ENCODE measurements at regions not wholly inside any gene's neighbourhood (a gene's known extent, or its start where the extent isn't known, plus 50 kb on each side); places are given as distances from the start of the nearest gene placed in this dataset.

DNA sequence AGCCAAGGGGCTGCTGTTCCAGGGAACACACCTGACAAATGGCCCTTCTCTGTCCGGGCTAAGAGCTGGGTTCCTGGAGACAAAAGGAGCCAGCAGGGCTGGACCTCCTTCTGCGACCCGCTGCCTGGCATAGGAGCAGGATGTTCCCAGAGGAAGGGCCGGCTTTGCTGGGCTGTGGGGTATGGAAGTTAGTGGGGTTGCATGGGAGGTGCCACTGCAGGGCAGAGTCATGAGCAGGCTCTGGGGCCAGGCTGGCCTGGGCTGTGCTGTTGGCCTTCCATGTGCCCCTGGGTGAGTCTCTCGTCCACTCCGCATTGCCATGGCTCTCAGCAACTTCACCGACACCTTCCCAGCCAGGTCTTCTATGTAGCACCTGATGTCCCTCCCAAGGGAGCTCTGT, 507.6 kb downstream of the PTPRU start:
- ChIA-PET CTCF (no interaction called here), POLR2A (no interaction called here)
- DNase-seq (ENCODE audit: extremely low spot score): no peak
- TF ChIP-seq CTBP1 (IDR thresholded peaks at IDR 0.05; ENCODE audit: borderline replicate concordance) (no peak), TARDBP (IDR thresholded peaks at IDR 0.05) (no peak), BHLHE40 (IDR thresholded peaks at IDR 0.05; ENCODE audit: borderline replicate concordance) (no peak), L3MBTL2 (conservative IDR thresholded peaks at IDR 0.05) (no peak), FOXM1 (IDR thresholded peaks at IDR 0.05; ENCODE audit: borderline replicate concordance) (no peak), NFRKB (IDR thresholded peaks at IDR 0.05) (no peak), FOXA1 (IDR thresholded peaks at IDR 0.05) (no peak), FOXK2 (IDR thresholded peaks at IDR 0.05) (no peak), HDGF (IDR thresholded peaks at IDR 0.05; ENCODE audit: borderline replicate concordance) (no peak), SP1 (IDR thresholded peaks at IDR 0.05) (no peak)
- TF ChIP-seq, protein P1, sequence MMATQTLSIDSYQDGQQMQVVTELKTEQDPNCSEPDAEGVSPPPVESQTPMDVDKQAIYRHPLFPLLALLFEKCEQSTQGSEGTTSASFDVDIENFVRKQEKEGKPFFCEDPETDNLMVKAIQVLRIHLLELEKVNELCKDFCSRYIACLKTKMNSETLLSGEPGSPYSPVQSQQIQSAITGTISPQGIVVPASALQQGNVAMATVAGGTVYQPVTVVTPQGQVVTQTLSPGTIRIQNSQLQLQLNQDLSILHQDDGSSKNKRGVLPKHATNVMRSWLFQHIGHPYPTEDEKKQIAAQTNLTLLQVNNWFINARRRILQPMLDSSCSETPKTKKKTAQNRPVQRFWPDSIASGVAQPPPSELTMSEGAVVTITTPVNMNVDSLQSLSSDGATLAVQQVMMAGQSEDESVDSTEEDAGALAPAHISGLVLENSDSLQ (IDR thresholded peaks at IDR 0.05): no peak

DNA sequence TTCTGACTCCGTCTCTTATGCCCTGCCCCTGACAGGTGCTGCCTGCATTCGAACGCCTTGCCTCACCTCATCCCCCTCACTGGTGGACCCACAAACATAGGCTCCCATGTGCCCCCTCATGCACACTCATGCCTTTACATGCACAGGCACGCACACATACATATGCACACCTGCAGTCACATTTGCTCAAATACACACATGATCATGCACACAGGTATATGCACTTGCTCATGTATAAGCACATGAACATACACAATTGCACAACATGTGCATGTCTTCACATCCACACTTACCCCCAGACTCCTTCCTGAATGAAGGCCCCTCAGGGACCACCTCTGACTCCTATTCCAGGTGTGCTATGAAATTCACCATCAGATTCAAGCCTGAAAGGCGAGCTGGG, 506.9 kb downstream of the PTPRU start:
- no peak for DNase-seq (ENCODE audit: extremely low spot score)
- TF ChIP-seq L3MBTL2 (conservative IDR thresholded peaks at IDR 0.05): no peak
- TF ChIP-seq ARNT (IDR thresholded peaks at IDR 0.05): no peak
- TF ChIP-seq TARDBP (IDR thresholded peaks at IDR 0.05): no peak
- TF ChIP-seq HDGF (IDR thresholded peaks at IDR 0.05; ENCODE audit: borderline replicate concordance): no peak
- no peak for TF ChIP-seq BHLHE40 (IDR thresholded peaks at IDR 0.05; ENCODE audit: borderline replicate concordance)
- no peak for TF ChIP-seq FOXA1 (IDR thresholded peaks at IDR 0.05)
- TF ChIP-seq SUZ12 (IDR thresholded peaks at IDR 0.05): no peak
- TF ChIP-seq FOXM1 (IDR thresholded peaks at IDR 0.05; ENCODE audit: borderline replicate concordance): no peak
- no peak for TF ChIP-seq ZNF384 (IDR thresholded peaks at IDR 0.05)
- TF ChIP-seq NFRKB (IDR thresholded peaks at IDR 0.05): no peak
- TF ChIP-seq, protein P1 (IDR thresholded peaks at IDR 0.05): no peak
- TF ChIP-seq FOXK2 (IDR thresholded peaks at IDR 0.05): no peak
- TF ChIP-seq ELF4 (IDR thresholded peaks at IDR 0.05): no peak
- no peak for TF ChIP-seq SP1 (IDR thresholded peaks at IDR 0.05)
- TF ChIP-seq CTBP1 (IDR thresholded peaks at IDR 0.05; ENCODE audit: borderline replicate concordance): no peak
- no peak for TF ChIP-seq LEF1 (IDR thresholded peaks at IDR 0.05; ENCODE audit: borderline replicate concordance)
- POLR2A ChIA-PET: no interaction called here
- CTCF ChIA-PET: no interaction called here

DNA sequence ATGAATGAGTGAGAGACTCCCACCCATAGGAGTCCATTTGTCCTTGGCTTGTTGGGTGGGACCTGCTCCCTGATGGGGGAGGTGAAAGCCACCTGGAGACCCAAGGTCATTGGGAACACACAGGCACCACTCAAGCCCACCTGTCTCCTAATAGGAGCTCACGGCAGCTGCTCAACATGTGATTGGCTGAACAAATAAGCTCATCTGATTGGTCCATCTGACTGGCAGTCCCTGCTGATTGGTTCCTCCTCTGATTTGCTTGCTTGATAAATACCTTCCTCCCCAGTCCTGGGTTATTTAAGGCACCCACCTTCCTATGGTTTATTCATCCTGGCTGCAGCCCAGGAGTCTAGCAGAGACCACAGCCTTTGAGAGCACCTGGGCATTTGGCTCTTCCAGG, 502.9 kb downstream of the PTPRU start:
- no peak for TF ChIP-seq NFRKB (IDR thresholded peaks at IDR 0.05)
- no peak for TF ChIP-seq FOXM1 (IDR thresholded peaks at IDR 0.05; ENCODE audit: borderline replicate concordance)
- no peak for TF ChIP-seq HDGF (IDR thresholded peaks at IDR 0.05; ENCODE audit: borderline replicate concordance)
- TF ChIP-seq FOXA1 (IDR thresholded peaks at IDR 0.05): no peak
- no peak for TF ChIP-seq ZNF384 (IDR thresholded peaks at IDR 0.05)
- TF ChIP-seq L3MBTL2 (conservative IDR thresholded peaks at IDR 0.05): no peak
- no peak for TF ChIP-seq LEF1 (IDR thresholded peaks at IDR 0.05; ENCODE audit: borderline replicate concordance)
- TF ChIP-seq, protein P1 (IDR thresholded peaks at IDR 0.05): no peak
- no peak for TF ChIP-seq CTBP1 (IDR thresholded peaks at IDR 0.05; ENCODE audit: borderline replicate concordance)
- TF ChIP-seq FOXK2 (IDR thresholded peaks at IDR 0.05): no peak
- TF ChIP-seq SP1 (IDR thresholded peaks at IDR 0.05): no peak
- TF ChIP-seq TARDBP (IDR thresholded peaks at IDR 0.05): no peak
- CTCF ChIA-PET: no interaction called here
- POLR2A ChIA-PET: no interaction called here
- no peak for DNase-seq (ENCODE audit: extremely low spot score)

DNA sequence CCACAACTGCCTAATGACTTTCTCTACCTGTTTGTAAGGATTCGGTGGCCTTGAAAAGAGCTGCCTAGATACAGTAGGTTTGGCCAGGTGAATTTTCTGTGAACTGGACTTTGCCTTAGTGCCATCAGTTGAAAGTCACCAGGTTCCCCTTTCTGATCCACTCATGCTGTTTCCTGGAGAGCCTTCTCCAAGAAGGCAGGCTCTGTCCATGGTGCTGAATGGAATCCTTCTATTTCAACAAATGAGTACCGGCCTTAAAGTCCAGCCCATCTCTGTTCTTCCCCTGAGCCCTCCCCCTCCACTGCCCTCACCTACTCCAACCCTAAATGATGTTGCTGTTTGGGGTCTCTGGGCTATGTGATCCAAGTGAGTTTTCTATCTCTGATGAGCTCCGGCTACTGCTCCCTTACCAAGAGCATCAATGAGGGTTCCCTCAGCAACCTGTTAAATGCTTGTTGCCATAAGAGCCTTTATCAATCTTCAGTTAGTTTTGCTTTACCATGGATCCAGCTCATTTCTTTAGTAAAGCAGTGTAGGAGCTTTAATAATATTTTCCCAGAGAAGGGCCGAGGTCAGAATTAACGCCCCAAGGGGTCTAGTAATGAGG, 500.4 kb downstream of the PTPRU start:
- no peak for TF ChIP-seq CTBP1 (IDR thresholded peaks at IDR 0.05; ENCODE audit: borderline replicate concordance)
- no peak for TF ChIP-seq FOXA1 (IDR thresholded peaks at IDR 0.05)
- TF ChIP-seq BHLHE40 (IDR thresholded peaks at IDR 0.05; ENCODE audit: borderline replicate concordance): no peak
- TF ChIP-seq ZNF384 (IDR thresholded peaks at IDR 0.05): no peak
- TF ChIP-seq, protein P1 (IDR thresholded peaks at IDR 0.05): no peak
- no peak for TF ChIP-seq SUZ12 (IDR thresholded peaks at IDR 0.05)
- no peak for TF ChIP-seq ARNT (IDR thresholded peaks at IDR 0.05)
- no peak for TF ChIP-seq ELF4 (IDR thresholded peaks at IDR 0.05)
- TF ChIP-seq SP1 (IDR thresholded peaks at IDR 0.05): no peak
- CTCF ChIA-PET: no interaction called here
- peak; percentile 55 for DNase-seq (ENCODE audit: extremely low spot score)
- POLR2A ChIA-PET: no interaction called here

DNA sequence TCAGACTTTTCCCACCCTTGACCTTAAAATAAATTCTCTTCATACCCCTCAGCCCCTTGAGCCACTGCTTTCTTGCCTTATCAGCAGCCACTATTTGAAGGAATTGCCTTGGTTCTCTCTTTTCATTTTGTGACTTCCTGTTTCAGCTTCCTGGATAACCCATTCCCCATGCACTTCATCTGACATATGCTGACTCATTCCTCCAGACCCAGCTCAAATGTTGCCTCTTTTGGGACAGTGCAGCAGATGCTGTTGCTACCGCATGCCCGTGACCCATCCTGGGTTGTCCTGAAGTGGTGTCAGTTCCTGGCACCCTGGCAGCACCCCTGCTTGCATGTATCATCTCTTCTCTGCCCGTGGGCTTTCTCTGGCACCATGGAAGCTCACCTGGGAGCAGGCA, 496.1 kb downstream of the PTPRU start:
- TF ChIP-seq HDGF (IDR thresholded peaks at IDR 0.05; ENCODE audit: borderline replicate concordance): no peak
- no peak for TF ChIP-seq ELF4 (IDR thresholded peaks at IDR 0.05)
- no peak for TF ChIP-seq BHLHE40 (IDR thresholded peaks at IDR 0.05; ENCODE audit: borderline replicate concordance)
- no peak for TF ChIP-seq ZNF384 (IDR thresholded peaks at IDR 0.05)
- no peak for TF ChIP-seq LEF1 (IDR thresholded peaks at IDR 0.05; ENCODE audit: borderline replicate concordance)
- TF ChIP-seq L3MBTL2 (conservative IDR thresholded peaks at IDR 0.05): no peak
- TF ChIP-seq, protein P1 (IDR thresholded peaks at IDR 0.05): no peak
- TF ChIP-seq FOXM1 (IDR thresholded peaks at IDR 0.05; ENCODE audit: borderline replicate concordance): no peak
- no peak for TF ChIP-seq NFRKB (IDR thresholded peaks at IDR 0.05)
- TF ChIP-seq SP1 (IDR thresholded peaks at IDR 0.05): no peak
- TF ChIP-seq SUZ12 (IDR thresholded peaks at IDR 0.05): no peak
- no peak for TF ChIP-seq FOXA1 (IDR thresholded peaks at IDR 0.05)
- TF ChIP-seq TARDBP (IDR thresholded peaks at IDR 0.05): no peak
- TF ChIP-seq CTBP1 (IDR thresholded peaks at IDR 0.05; ENCODE audit: borderline replicate concordance): no peak
- TF ChIP-seq ARNT (IDR thresholded peaks at IDR 0.05): no peak
- ChIA-PET CTCF (no interaction called here), POLR2A (no interaction called here)
- no peak for DNase-seq (ENCODE audit: extremely low spot score)
